CD14-positive monocyte (primary cell): ENCODE measurements at regions not wholly inside any gene's neighbourhood (a gene's known extent, or its start where the extent isn't known, plus 50 kb on each side); places are given as distances from the start of the nearest gene placed in this dataset.

Experiments used
- DNase-seq, 3 donors: peaks; one replicate each; pipeline ENCODE4 v3.0.0-alpha.2; 2011 to 2022
- H2AFZ ChIP-seq: 2 replicates; pipeline ENCODE4 v1.6.0; 2012; ENCODE audit warnings: mild to moderate bottlenecking, low read depth, low read length, inconsistent platforms; ENCODE audit not compliant: insufficient read depth, poor library complexity, severe bottlenecking
- H3K27ac ChIP-seq, 2 donors: 1 replicate in 1 of 2; 2 replicates in 1 of 2; pipeline ENCODE4 v1.5.1; 2012 to 2013; ENCODE audit warnings: low read length in 2 of 2, control low read depth in 1 of 2, inconsistent platforms in 1 of 2, low read depth in 1 of 2, mild to moderate bottlenecking in 1 of 2
- H3K27me3 ChIP-seq, 2 donors: one replicate each; pipeline versions ENCODE4 v1.6.0 to v1.6.1; 2011 to 2013; ENCODE audit warnings: low read length in 2 of 2; ENCODE audit not compliant: control insufficient read depth in 2 of 2, insufficient read depth in 2 of 2
- H3K36me3 ChIP-seq, 2 donors: replicated peaks in 1 of 2; 1 replicate in 1 of 2; 2 replicates in 1 of 2; pipeline versions ENCODE4 v1.5.1 to v1.6.1; 2012 to 2013; ENCODE audit warnings: low read length in 2 of 2, control low read depth in 1 of 2, inconsistent platforms in 1 of 2, mild to moderate bottlenecking in 1 of 2; ENCODE audit not compliant: insufficient read depth in 2 of 2, control insufficient read depth in 1 of 2
- H3K4me1 ChIP-seq, 2 donors: 1 replicate in 1 of 2; 2 replicates in 1 of 2; pipeline versions ENCODE4 v1.5.1 to v1.6.1; 2012 to 2013; ENCODE audit warnings: low read length in 2 of 2, control low read depth in 1 of 2, inconsistent platforms in 1 of 2, mild to moderate bottlenecking in 1 of 2, moderate library complexity in 1 of 2; ENCODE audit not compliant: insufficient read depth in 2 of 2, control insufficient read depth in 1 of 2
- H3K4me2 ChIP-seq: replicated peaks from 2 replicates; pipeline ENCODE3; 2012; ENCODE audit warnings: low read length, moderate library complexity, mild to moderate bottlenecking; ENCODE audit not compliant: poor library complexity, severe bottlenecking; ENCODE audit errors: extremely low read depth
- H3K4me3 ChIP-seq, 3 experiments: fragments of 200-600 bp in 1 of 3; sonication (generic) in 1 of 3; replicated peaks in 1 of 3; 1 replicate in 2 of 3; 2 replicates in 1 of 3; pipeline ENCODE4 v1.5.1; 2011 to 2013; ENCODE audit warnings: low read length in 3 of 3, mild to moderate bottlenecking in 3 of 3, control low read depth in 2 of 3, low read depth in 2 of 3, inconsistent platforms in 1 of 3, moderate library complexity in 1 of 3
- H3K79me2 ChIP-seq: 2 replicates; pipeline ENCODE4 v1.6.0; 2012; ENCODE audit warnings: mild to moderate bottlenecking, control low read depth, inconsistent platforms, low read length, moderate library complexity; ENCODE audit not compliant: insufficient read depth
- H3K9ac ChIP-seq: 2 replicates; pipeline ENCODE4 v1.6.0; 2017; ENCODE audit warnings: low read length, mild to moderate bottlenecking; ENCODE audit not compliant: insufficient read depth, poor library complexity, severe bottlenecking
- H3K9me3 ChIP-seq, 2 donors: replicated peaks in 1 of 2; 1 replicate in 1 of 2; 2 replicates in 1 of 2; pipeline versions ENCODE4 v1.5.1 to v1.6.1; 2012 to 2013; ENCODE audit warnings: low read length in 2 of 2, control low read depth in 1 of 2; ENCODE audit not compliant: control insufficient read depth in 1 of 2, insufficient read depth in 1 of 2
- H4K20me1 ChIP-seq: 2 replicates; pipeline ENCODE4 v1.6.0; 2012; ENCODE audit warnings: mild to moderate bottlenecking, low read length, control low read depth, moderate library complexity; ENCODE audit not compliant: insufficient read depth
- H3K27ac Mint-ChIP-seq, 7 donors: one replicate each; pipeline ENCODE4 v1.8.0; 2020; ENCODE audit warnings: mild to moderate bottlenecking in 7 of 7, mixed read lengths in 7 of 7, moderate library complexity in 6 of 7, inconsistent platforms in 2 of 7
- H3K27me3 Mint-ChIP-seq, 3 donors: one replicate each; pipeline ENCODE4 v1.8.0; 2021 to 2022; ENCODE audit warnings: low read depth in 3 of 3, mild to moderate bottlenecking in 3 of 3, mixed read lengths in 3 of 3, moderate library complexity in 3 of 3, inconsistent platforms in 1 of 3
- H3K36me3 Mint-ChIP-seq, 2 donors: one replicate each; pipeline ENCODE4 v1.8.0; 2020; ENCODE audit warnings: mixed read lengths in 2 of 2, inconsistent platforms in 1 of 2, mild to moderate bottlenecking in 1 of 2
- H3K4me1 Mint-ChIP-seq: one replicate; pipeline ENCODE4 v1.8.0; 2020; ENCODE audit warnings: mild to moderate bottlenecking, mixed read lengths
- H3K4me3 Mint-ChIP-seq, 2 donors: one replicate each; pipeline ENCODE4 v1.8.0; 2020; ENCODE audit warnings: mild to moderate bottlenecking in 2 of 2, mixed read lengths in 2 of 2, moderate library complexity in 1 of 2
- H3K9me3 Mint-ChIP-seq, 7 donors: one replicate each; pipeline ENCODE4 v1.8.0; 2020 to 2022; ENCODE audit warnings: mixed read lengths in 7 of 7, mild to moderate bottlenecking in 6 of 7, moderate library complexity in 6 of 7, inconsistent platforms in 2 of 7
- CTCF ChIP-seq: fragments of 200-600 bp; IDR thresholded peaks from one replicate; pipeline ENCODE4 v1.8.0; 2022; ENCODE audit warnings: antibody characterized with exemption, mild to moderate bottlenecking
- WGBS: methylation state at CpG from one replicate; pipeline ENCODE4 v1.1.5; 2013; ENCODE audit warnings: missing lambda C conversion rate; ENCODE audit not compliant: insufficient coverage; 5-methylcytosine and 5-hydroxymethylcytosine counted together
- intact Hi-C, 2 donors: fragments of 100-400 bp; cut with micrococcal nuclease; formaldehyde crosslinking; loops; one replicate each; pipeline versions ENCODE4 v1.15.0 to v1.15.1; 2023

GRCh38 chr21:39060485-39061083 is 122.7 kb downstream of the PSMG1 start:
- H3K4me3 Mint-ChIP-seq, result no peak overlapping the region
- 90% methylated on average over 9 of the region's 9 CpGs for WGBS
- DNase-seq, result no peak
- Histone ChIP-seq H2AFZ (no peak overlapping the region), H3K9me3 (peaks cover 0 to 6% of the 10 kb centered on the region in 2 donors), H3K4me3 (no peak overlapping the region), H3K4me2 (no peak overlapping the region), H4K20me1 (no peaks in the 10 kb centered on the region), H3K4me1 (peaks cover 10 to 14% of the 10 kb centered on the region in 2 donors), H3K36me3 (no peaks in the 10 kb centered on the region), H3K9ac (no peak overlapping the region), H3K79me2 (no peaks in the 10 kb centered on the region), H3K27me3 (no peaks in the 10 kb centered on the region), H3K27ac (no peak overlapping the region)
- H3K9me3 Mint-ChIP-seq, result peaks cover 0 to 9% (median 0%) of the 10 kb centered on the region in 7 donors
- no peaks in the 10 kb centered on the region for H3K36me3 Mint-ChIP-seq
- peaks cover 13% of the 10 kb centered on the region for H3K4me1 Mint-ChIP-seq
- no peak for TF ChIP-seq CTCF
- H3K27me3 Mint-ChIP-seq, result no peaks in the 10 kb centered on the region
- intact Hi-C loops, result loop anchor here in 1 of 2 donors (10.0 kb wide), 1 partner anchor 54 kb away; no protein-coding TSS in a partner anchor
- H3K27ac Mint-ChIP-seq, result no peak overlapping the region

GRCh38 chr21:39057121-39057520 is 126.1 kb downstream of the PSMG1 start:
- TF ChIP-seq CTCF, result no peak
- no peak overlapping the region for H3K27ac Mint-ChIP-seq
- DNase-seq, result no peak
- intact Hi-C loops, result no loop called here
- Histone ChIP-seq H3K36me3 (no peaks in the 10 kb centered on the region), H3K79me2 (no peaks in the 10 kb centered on the region), H3K4me1 (peaks cover 11 to 18% of the 10 kb centered on the region in 2 donors), H2AFZ (no peak overlapping the region), H3K9ac (no peak overlapping the region), H4K20me1 (no peaks in the 10 kb centered on the region), H3K9me3 (no peaks in the 10 kb centered on the region), H3K27ac (no peak overlapping the region), H3K4me3 (no peak overlapping the region), H3K4me2 (no peak overlapping the region), H3K27me3 (no peaks in the 10 kb centered on the region)
- peaks cover 19% of the 10 kb centered on the region for H3K4me1 Mint-ChIP-seq
- no peak overlapping the region for H3K4me3 Mint-ChIP-seq
- H3K9me3 Mint-ChIP-seq, result no peaks in the 10 kb centered on the region
- H3K27me3 Mint-ChIP-seq, result no peaks in the 10 kb centered on the region
- H3K36me3 Mint-ChIP-seq, result no peaks in the 10 kb centered on the region
- 100% methylated on average over 1 of the region's 2 CpGs for WGBS
